H9 (cell line): ENCODE measurements at regions not wholly inside any gene's neighbourhood (a gene's known extent, or its start where the extent isn't known, plus 50 kb on each side); places are given as distances from the start of the nearest gene placed in this dataset.

Source experiments
- DNase-seq: peaks from one replicate; pipeline ENCODE4 v3.0.0-alpha.2; 2017
- H2AFZ ChIP-seq: one replicate; pipeline ENCODE4 v1.6.1; 2013; ENCODE audit warnings: mild to moderate bottlenecking, low read length, control low read depth, moderate library complexity
- H2AK5ac ChIP-seq: 2 replicates; pipeline ENCODE4 v1.6.1; 2013; ENCODE audit warnings: low read length, control low read depth, mixed read lengths; ENCODE audit not compliant: insufficient read length
- H2BK120ac ChIP-seq: one replicate; pipeline ENCODE4 v1.6.1; 2013; ENCODE audit warnings: low read depth, mild to moderate bottlenecking, low read length, control low read depth, inconsistent platforms; ENCODE audit not compliant: poor library complexity, severe bottlenecking
- H2BK12ac ChIP-seq: 2 replicates; pipeline ENCODE4 v1.6.1; 2013; ENCODE audit warnings: low read length, control low read depth, mixed read lengths, low read depth; ENCODE audit not compliant: insufficient read length
- H2BK15ac ChIP-seq: 2 replicates; pipeline ENCODE4 v1.6.1; 2013; ENCODE audit warnings: low read depth, low read length, control low read depth
- H2BK20ac ChIP-seq: one replicate; pipeline ENCODE4 v1.6.1; 2013; ENCODE audit warnings: low read depth, mild to moderate bottlenecking, low read length, control low read depth, inconsistent platforms; ENCODE audit not compliant: poor library complexity, severe bottlenecking
- H2BK5ac ChIP-seq: 2 replicates; pipeline ENCODE4 v1.6.1; 2013; ENCODE audit warnings: low read length, control low read depth, mixed read lengths; ENCODE audit not compliant: insufficient read length
- H3K14ac ChIP-seq: 2 replicates; pipeline ENCODE4 v1.6.1; 2013; ENCODE audit warnings: low read length, control low read depth; ENCODE audit not compliant: insufficient read depth
- H3K18ac ChIP-seq: 2 replicates; pipeline ENCODE4 v1.6.1; 2013; ENCODE audit warnings: low read depth, mild to moderate bottlenecking, mixed read lengths, low read length, control low read depth; ENCODE audit not compliant: insufficient read length
- H3K23ac ChIP-seq: 2 replicates; pipeline ENCODE4 v1.6.1; 2013; ENCODE audit warnings: low read length, control low read depth, mixed read lengths, low read depth; ENCODE audit not compliant: insufficient read length
- H3K23me2 ChIP-seq: 2 replicates; pipeline ENCODE4 v1.6.1; 2013; ENCODE audit warnings: low read depth, mild to moderate bottlenecking, mixed read lengths, low read length, control low read depth; ENCODE audit not compliant: insufficient read length, poor library complexity, severe bottlenecking
- H3K27ac ChIP-seq: 2 replicates; pipeline ENCODE4 v1.5.1; 2013; ENCODE audit warnings: low read length, control low read depth, mixed read lengths, low read depth; ENCODE audit not compliant: insufficient read length
- H3K27me3 ChIP-seq: 2 replicates; pipeline ENCODE4 v1.6.1; 2013; ENCODE audit warnings: low read length, control low read depth, inconsistent platforms; ENCODE audit not compliant: insufficient read depth
- H3K4ac ChIP-seq: 2 replicates; pipeline ENCODE4 v1.6.1; 2013; ENCODE audit warnings: low read depth, mild to moderate bottlenecking, control low read depth, inconsistent platforms, low read length, moderate library complexity
- H3K4me1 ChIP-seq: 2 replicates; pipeline ENCODE4 v1.6.1; 2013; ENCODE audit warnings: low read length, control low read depth, inconsistent platforms; ENCODE audit not compliant: insufficient read depth
- H3K4me2 ChIP-seq: 2 replicates; pipeline ENCODE4 v1.6.1; 2013; ENCODE audit warnings: low read length, control low read depth, mixed read lengths; ENCODE audit not compliant: insufficient read length, insufficient read depth
- H3K56ac ChIP-seq: 2 replicates; pipeline ENCODE4 v1.6.1; 2013; ENCODE audit warnings: low read depth, mild to moderate bottlenecking, mixed read lengths, low read length, control low read depth; ENCODE audit not compliant: insufficient read length
- H3K79me1 ChIP-seq: 2 replicates; pipeline ENCODE4 v1.6.1; 2013; ENCODE audit warnings: low read depth, mild to moderate bottlenecking, moderate library complexity, low read length, control low read depth, inconsistent platforms; ENCODE audit not compliant: insufficient read depth, poor library complexity, severe bottlenecking
- H3K79me2 ChIP-seq: 2 replicates; pipeline ENCODE4 v1.6.1; 2013; ENCODE audit warnings: low read length, control low read depth, inconsistent platforms; ENCODE audit not compliant: insufficient read depth
- H3K9ac ChIP-seq: 2 replicates; pipeline ENCODE4 v1.6.1; 2013; ENCODE audit warnings: low read length, control low read depth, mixed read lengths; ENCODE audit not compliant: insufficient read length; ENCODE audit errors: extremely low read depth
- H3K9me3 ChIP-seq: one replicate; pipeline ENCODE4 v1.6.1; 2013; ENCODE audit warnings: low read depth, low read length, inconsistent platforms; ENCODE audit not compliant: control insufficient read depth
- H3T11ph ChIP-seq: one replicate; pipeline ENCODE4 v1.6.1; 2013; ENCODE audit warnings: mild to moderate bottlenecking, low read length, control low read depth, inconsistent platforms
- H4K20me1 ChIP-seq: one replicate; pipeline ENCODE4 v1.6.1; 2013; ENCODE audit not compliant: control insufficient read depth, insufficient read length, insufficient read depth
- H4K5ac ChIP-seq: 2 replicates; pipeline ENCODE4 v1.6.1; 2013; ENCODE audit warnings: low read depth, mild to moderate bottlenecking, mixed read lengths, low read length, control low read depth; ENCODE audit not compliant: insufficient read length
- H4K8ac ChIP-seq: replicated peaks from 2 replicates; pipeline ENCODE4 v1.6.1; 2013; ENCODE audit warnings: low read length, control low read depth, mixed read lengths, low read depth; ENCODE audit not compliant: insufficient read length
- H4K91ac ChIP-seq: 2 replicates; pipeline ENCODE4 v1.6.1; 2013; ENCODE audit warnings: low read depth, mild to moderate bottlenecking, moderate library complexity, mixed read lengths, low read length, control low read depth; ENCODE audit not compliant: insufficient read length
- H3K27ac Mint-ChIP-seq, 3 experiments: 2 replicates in 2 of 3; 3 replicates in 1 of 3; pipeline ENCODE4 v1.8.0; 2020 to 2021; ENCODE audit warnings: mixed read lengths in 3 of 3, mild to moderate bottlenecking in 1 of 3, moderate library complexity in 1 of 3
- H3K27me3 Mint-ChIP-seq: 2 replicates; pipeline ENCODE4 v1.8.0; 2021; ENCODE audit warnings: low read depth, mild to moderate bottlenecking, moderate library complexity, mixed read lengths
- H3K36me3 Mint-ChIP-seq, 3 experiments: 2 replicates in 2 of 3; 3 replicates in 1 of 3; pipeline ENCODE4 v1.8.0; 2020 to 2021; ENCODE audit warnings: low read depth in 3 of 3, mixed read lengths in 3 of 3; ENCODE audit not compliant: insufficient read depth in 1 of 3
- H3K4me1 Mint-ChIP-seq, 2 experiments: 2 replicates each; pipeline ENCODE4 v1.8.0; 2020; ENCODE audit warnings: mixed read lengths in 2 of 2
- H3K4me3 Mint-ChIP-seq, 2 experiments: 2 replicates in 1 of 2; 3 replicates in 1 of 2; pipeline ENCODE4 v1.8.0; 2020 to 2021; ENCODE audit warnings: mild to moderate bottlenecking in 2 of 2, mixed read lengths in 2 of 2, moderate library complexity in 1 of 2
- H3K9me3 Mint-ChIP-seq, 2 experiments: 2 replicates in 1 of 2; 3 replicates in 1 of 2; pipeline ENCODE4 v1.8.0; 2020; ENCODE audit warnings: mild to moderate bottlenecking in 2 of 2, mixed read lengths in 2 of 2, moderate library complexity in 1 of 2
- CTCF ChIP-seq: fragments of 200-600 bp; sonication (generic); conservative IDR thresholded peaks from 3 replicates; pipeline ENCODE4 v1.8.0; 2021; ENCODE audit warnings: antibody characterized with exemption, mild to moderate bottlenecking
- WGBS: extraction: QIAGEN DNeasy Blood & Tissue Kit; methylation state at CpG from one replicate; pipeline ENCODE4 v1.1.7; 2013; ENCODE audit warnings: missing lambda C conversion rate, low lambda C conversion rate, mixed read lengths; ENCODE audit not compliant: insufficient read length; ENCODE audit errors: extremely low coverage; 5-methylcytosine and 5-hydroxymethylcytosine counted together

- Histone ChIP-seq H2BK15ac (no peak overlapping the region), H3K27ac (no peak overlapping the region), H3K9me3 (no peaks in the 10 kb centered on the region), H3K23ac (no peak overlapping the region), H3K4me2 (no peak overlapping the region), H3K9ac (no peak overlapping the region), H3K79me2 (no peaks in the 10 kb centered on the region), H3K23me2 (no peaks in the 10 kb centered on the region), H3K14ac (no peak overlapping the region), H4K8ac (no peak overlapping the region), H2AK5ac (no peak overlapping the region), H3K4ac (no peak overlapping the region), H2AFZ (no peak overlapping the region), H2BK5ac (no peak overlapping the region), H4K91ac (no peak overlapping the region), H3T11ph (no peak overlapping the region), H3K56ac (no peak overlapping the region), H3K79me1 (no peaks in the 10 kb centered on the region), H2BK120ac (no peak overlapping the region), H3K4me1 (no peaks in the 10 kb centered on the region), H3K18ac (no peak overlapping the region), H4K20me1 (no peaks in the 10 kb centered on the region), H4K5ac (no peak overlapping the region), H2BK12ac (no peak overlapping the region), H3K27me3 (no peaks in the 10 kb centered on the region), H2BK20ac (no peak overlapping the region)
- Mint-ChIP-seq H3K4me1 (peaks cover 16 to 32% of the 10 kb centered on the region in 2 experiments), H3K27me3 (no peaks in the 10 kb centered on the region), H3K36me3 (peaks cover 0 to 4% (median 4%) of the 10 kb centered on the region in 3 experiments; a peak in 3 of 7 replicates), H3K9me3 (peaks cover 0 to 2% of the 10 kb centered on the region in 2 experiments; a peak in 1 of 5 replicates), H3K27ac (peak overlapping the region in 1 of 3 experiments; percentile 92; a peak in 1 of 7 replicates), H3K4me3 (no peak overlapping the region)
- no CpG with 5 or more reads among the region's 7 CpGs for WGBS
- no peak for DNase-seq
- no peak for TF ChIP-seq CTCF
Measured at GRCh38 chr2:236395067-236395466, 130.9 kb upstream of the ASB18 start.
